A549 (cell line): ENCODE measurements at regions not wholly inside any gene's neighbourhood (a gene's known extent, or its start where the extent isn't known, plus 50 kb on each side); places are given as distances from the start of the nearest gene placed in this dataset.

Experiments
- ATAC-seq, 2 experiments: fragments of 200-7000 bp in 1 of 2; fragments of >200 bp in 1 of 2; cut with Nextera tagmentation in 1 of 2; cut with Tn5 transposase in 1 of 2; 3 replicates each; pipeline versions ENCODE4 v1.8.0 to v1.9.1; 2018 to 2020; ENCODE audit warnings: mild to moderate bottlenecking in 1 of 2, moderate library complexity in 1 of 2
- CTCF ChIA-PET: fragments of 300-600 bp; sonication (Branson Sonifier 250); formaldehyde crosslinking; extraction: SDS; loops from one replicate; lab custom pipeline; 2021; ENCODE audit warnings: antibody characterized with exemption, inconsistent platforms; lab: Yijun Ruan, JAX
- POLR2A ChIA-PET: fragments of 350-600 bp; formaldehyde crosslinking; extraction: SDS; loops from one replicate; lab custom pipeline; 2021; ENCODE audit warnings: antibody characterized with exemption, inconsistent platforms; lab: Yijun Ruan, JAX
- DNase-seq, 2 experiments: peaks; one replicate each; pipeline versions ENCODE4 v3.0.0 to v3.0.0-alpha.2; 2011 to 2016; ENCODE audit warnings: low read depth in 1 of 2, low spot score in 1 of 2
- FAIRE-seq: peaks from 2 replicates; lab custom pipeline; 2011; peaks lifted over from hg19 to GRCh38; lab: Jason Lieb, UNC
- H3K27ac ChIP-seq, 2 experiments: fragments of >200 bp; sonication (Bioruptor Twin); formaldehyde crosslinking; 3 replicates each; pipeline ENCODE4 v1.5.1; 2016 to 2017
- H3K4me1 ChIP-seq: fragments of >200 bp; sonication (Bioruptor Twin); formaldehyde crosslinking; 3 replicates; pipeline ENCODE4 v1.6.1; 2016
- H3K4me2 ChIP-seq: fragments of >200 bp; sonication (Bioruptor Twin); formaldehyde crosslinking; 3 replicates; pipeline ENCODE4 v1.6.1; 2016
- H3K4me3 ChIP-seq: fragments of >200 bp; sonication (Bioruptor Twin); formaldehyde crosslinking; 3 replicates; pipeline ENCODE4 v1.5.1; 2016
- H3K9me3 ChIP-seq: fragments of >200 bp; sonication (Bioruptor Twin); formaldehyde crosslinking; 3 replicates; pipeline ENCODE4 v1.6.1; 2016
- BHLHE40 ChIP-seq: IDR thresholded peaks from 2 replicates; pipeline ENCODE4 v1.6.1; 2012; ENCODE audit warnings: low read depth, low read length, inconsistent platforms
- CBX8 ChIP-seq: fragments of 200-600 bp; sonication (generic); IDR thresholded peaks from 2 replicates; pipeline ENCODE4 v1.6.1; 2016
- CEBPB ChIP-seq, 2 experiments: fragments of >200 bp in 1 of 2; sonication (Bioruptor Twin) in 1 of 2; formaldehyde crosslinking in 1 of 2; IDR thresholded peaks; 2 replicates each; pipeline ENCODE4 v1.6.1; 2012 to 2016
- CHD4 ChIP-seq: fragments of 200-600 bp; sonication (generic); IDR thresholded peaks from 2 replicates; pipeline ENCODE4 v1.6.1; 2016; ENCODE audit warnings: antibody characterized with exemption, mild to moderate bottlenecking, borderline replicate concordance
- EHMT2 ChIP-seq: fragments of 200-600 bp; sonication (generic); IDR thresholded peaks from 2 replicates; pipeline ENCODE4 v1.6.1; 2016; ENCODE audit warnings: antibody characterized with exemption, low read depth, mild to moderate bottlenecking, moderate library complexity
- FOXS1 ChIP-seq: fragments of 250-450 bp; sonication (Bioruptor Pico); IDR thresholded peaks from 2 replicates; pipeline ENCODE4 v1.5.0; 2020; ENCODE audit warnings: mild to moderate bottlenecking, moderate library complexity
- GATA3 ChIP-seq: IDR thresholded peaks from 2 replicates; pipeline ENCODE4 v1.6.1; 2012; ENCODE audit warnings: borderline replicate concordance
- HDAC2 ChIP-seq: fragments of 200-600 bp; sonication (generic); IDR thresholded peaks from 2 replicates; pipeline ENCODE4 v1.6.1; 2016
- HEYL ChIP-seq: fragments of 250-450 bp; sonication (Bioruptor Pico); IDR thresholded peaks from 2 replicates; pipeline ENCODE4 v1.8.0; 2021; ENCODE audit warnings: mild to moderate bottlenecking, moderate library complexity
- HOXB5 ChIP-seq: fragments of 250-450 bp; sonication (Bioruptor Pico); IDR thresholded peaks from 2 replicates; pipeline ENCODE4 v1.5.0; 2020; ENCODE audit warnings: mild to moderate bottlenecking, moderate library complexity
- MAZ ChIP-seq: fragments of 150-350 bp; IDR thresholded peaks from 2 replicates; pipeline ENCODE4 v1.6.1; 2014; ENCODE audit warnings: antibody characterized with exemption, low read depth, low read length, borderline replicate concordance
- NR3C1 ChIP-seq: fragments of >200 bp; sonication (Bioruptor Twin); formaldehyde crosslinking; IDR thresholded peaks from 3 replicates; pipeline ENCODE4 v1.6.1; 2017
- POLR2A ChIP-seq: IDR thresholded peaks from 2 replicates; pipeline ENCODE4 v1.6.1; 2012; ENCODE audit warnings: mild to moderate bottlenecking, low read length
- RARB ChIP-seq: fragments of 250-450 bp; sonication (Bioruptor Pico); IDR thresholded peaks from 2 replicates; pipeline ENCODE4 v1.8.0; 2021; ENCODE audit warnings: mild to moderate bottlenecking, moderate library complexity
- RFX5 ChIP-seq: fragments of 450-650 bp; IDR thresholded peaks from 2 replicates; pipeline ENCODE4 v1.7.1; 2014; ENCODE audit warnings: antibody characterized with exemption, mild to moderate bottlenecking, moderate library complexity
- SREBF2 ChIP-seq: fragments of 450-650 bp; IDR thresholded peaks from 2 replicates; pipeline ENCODE4 v1.6.1; 2014; ENCODE audit warnings: mild to moderate bottlenecking, moderate library complexity
- TFCP2L1 ChIP-seq: fragments of 250-450 bp; sonication (Bioruptor Pico); IDR thresholded peaks from 2 replicates; pipeline ENCODE4 v1.5.0; 2021; ENCODE audit warnings: mild to moderate bottlenecking
- TP53 ChIP-seq: fragments of 250-450 bp; sonication (Bioruptor Pico); IDR thresholded peaks from 2 replicates; pipeline ENCODE4 v1.5.0; 2021; ENCODE audit warnings: mild to moderate bottlenecking, moderate library complexity
- ZC3H11A ChIP-seq: fragments of 450-650 bp; IDR thresholded peaks from 2 replicates; pipeline ENCODE4 v1.6.1; 2014; ENCODE audit warnings: antibody characterized with exemption, mild to moderate bottlenecking
- WGBS: methylation state at CpG from one replicate; pipeline ENCODE4 v1.1.6; 2017; ENCODE audit errors: missing lambda C conversion rate; 5-methylcytosine and 5-hydroxymethylcytosine counted together
- TF ChIP-seq, protein P1 (sequence below): IDR thresholded peaks from 2 replicates; pipeline ENCODE4 v1.6.1; 2012

DNA sequence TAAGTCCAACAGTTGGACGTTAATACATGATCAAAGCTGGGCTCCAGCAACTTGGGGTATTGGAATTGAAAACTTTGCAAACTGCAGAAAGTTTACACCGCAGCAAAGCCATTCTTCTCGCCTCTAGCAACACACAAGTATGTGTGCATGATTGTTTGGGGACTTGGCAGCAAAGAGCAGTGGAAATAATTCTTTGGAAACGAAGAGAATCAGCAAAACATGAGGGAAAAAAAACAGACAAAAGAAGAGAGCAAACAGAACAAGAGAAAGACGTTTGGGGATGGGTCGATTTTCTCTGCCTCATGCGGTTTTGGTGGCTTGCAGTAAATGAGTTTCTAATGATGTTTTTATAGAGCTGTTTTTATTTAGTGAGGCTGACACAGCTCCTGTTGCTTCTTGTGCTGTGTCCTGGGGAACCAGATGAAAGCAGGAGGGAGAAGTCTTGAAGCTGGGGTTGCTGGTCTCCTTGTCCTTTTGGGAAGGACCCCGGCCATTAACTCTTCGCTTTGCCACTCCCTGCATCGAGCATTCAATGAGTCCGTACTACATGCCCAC lies 502.9 kb downstream of the GRIN2A start:
- ATAC-seq (no peak), DNase-seq (no peak), FAIRE-seq (no peak)
- POLR2A ChIA-PET = no interaction called here
- CTCF ChIA-PET = interaction anchor here (1.3 kb wide), 1 partner anchor 31 kb away, joined by 4 read pairs; no protein-coding TSS in a partner anchor
- H3K27ac ChIP-seq = no peak overlapping the region
- H3K4me1 ChIP-seq = no peaks in the 10 kb centered on the region
- no peak for TF ChIP-seq RARB (CRISPR knock-in tag)
- under 1% methylated on average over 11 of the region's 11 CpGs for whole genome bisulfite sequencing
- no peak overlapping the region for H3K4me2 ChIP-seq
- H3K9me3 ChIP-seq = peaks cover 3% of the 10 kb centered on the region; the same call in 1 of the 3 replicates
- no peak overlapping the region for H3K4me3 ChIP-seq

DNA sequence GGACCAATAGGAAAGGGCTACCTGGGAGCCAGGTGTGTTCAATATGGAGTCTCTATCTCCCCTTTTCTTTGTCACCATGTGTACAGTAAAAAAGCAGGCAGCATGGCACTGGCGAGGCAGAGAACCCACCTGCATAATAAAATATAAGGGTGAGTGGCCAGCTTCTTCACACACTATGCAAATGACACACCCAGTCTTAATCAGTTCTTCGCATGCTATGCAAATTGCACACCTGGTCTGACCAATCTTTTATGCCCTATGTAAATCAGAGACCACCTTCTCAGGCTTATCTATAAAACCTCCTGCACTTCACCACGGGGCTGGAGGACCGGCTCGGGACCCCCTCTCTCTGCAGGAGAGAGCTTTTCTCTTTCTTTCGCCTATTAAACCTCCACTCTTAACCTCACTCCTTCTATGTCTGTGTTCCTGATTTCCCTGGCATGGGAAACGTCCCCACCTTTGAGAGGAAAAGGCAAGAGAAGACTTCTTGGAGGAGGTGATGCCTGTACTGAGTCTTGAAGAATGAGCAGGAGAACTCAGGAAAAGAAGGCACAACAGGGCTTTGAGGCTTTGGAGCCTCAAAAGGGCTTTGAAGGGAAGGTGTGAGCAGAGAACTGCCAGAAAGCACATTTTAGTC lies 502.1 kb downstream of the GRIN2A start:
- H3K4me3 ChIP-seq = no peak overlapping the region
- no peak overlapping the region for H3K27ac ChIP-seq
- H3K4me2 ChIP-seq = no peak overlapping the region
- WGBS = 2% methylated on average over 7 of the region's 7 CpGs
- DNase-seq (no peak), FAIRE-seq (no peak)
- peaks cover 3% of the 10 kb centered on the region; the same call in 1 of the 3 replicates for H3K9me3 ChIP-seq
- ChIA-PET CTCF (interaction anchor here (1.3 kb wide), 1 partner anchor 32 kb away, joined by 4 read pairs; no protein-coding TSS in a partner anchor), POLR2A (no interaction called here)
- H3K4me1 ChIP-seq = no peaks in the 10 kb centered on the region
- TF ChIP-seq HOXB5 (CRISPR knock-in tag) (no peak), GATA3 (no peak), HEYL (no peak), NR3C1 (no peak), FOXS1 (CRISPR knock-in tag) (no peak), CHD4 (no peak), TP53 (CRISPR knock-in tag) (no peak), ZC3H11A (no peak), CEBPB (IDR thresholded peaks at IDR 0.05) (no peak), TFCP2L1 (CRISPR knock-in tag) (no peak)
- TF ChIP-seq, all 56 proteins: peak for 0
- no peak for ATAC-seq

DNA sequence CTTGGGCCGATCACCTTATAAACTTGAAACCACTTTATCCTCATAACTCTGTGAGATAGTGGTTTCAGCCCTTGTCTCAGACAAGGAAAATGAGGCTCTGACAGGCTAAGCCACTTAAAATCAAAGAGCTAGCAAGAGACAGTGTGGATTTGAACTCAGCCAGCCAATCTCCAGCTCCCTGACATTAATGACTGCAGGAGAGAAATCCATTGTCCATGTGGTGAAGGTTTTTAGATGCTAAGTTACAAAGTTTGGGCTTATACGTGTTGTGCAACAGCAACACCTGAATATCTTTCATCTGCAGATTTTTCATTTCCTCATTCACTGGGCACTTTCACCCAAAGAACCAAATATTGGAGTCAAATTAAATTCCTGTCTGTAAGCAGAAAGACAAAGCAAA lies 501.3 kb downstream of the GRIN2A start:
- CTCF ChIA-PET = interaction anchor here (1.6 kb wide), 1 partner anchor 33 kb away, joined by 4 read pairs; no protein-coding TSS in a partner anchor

DNA sequence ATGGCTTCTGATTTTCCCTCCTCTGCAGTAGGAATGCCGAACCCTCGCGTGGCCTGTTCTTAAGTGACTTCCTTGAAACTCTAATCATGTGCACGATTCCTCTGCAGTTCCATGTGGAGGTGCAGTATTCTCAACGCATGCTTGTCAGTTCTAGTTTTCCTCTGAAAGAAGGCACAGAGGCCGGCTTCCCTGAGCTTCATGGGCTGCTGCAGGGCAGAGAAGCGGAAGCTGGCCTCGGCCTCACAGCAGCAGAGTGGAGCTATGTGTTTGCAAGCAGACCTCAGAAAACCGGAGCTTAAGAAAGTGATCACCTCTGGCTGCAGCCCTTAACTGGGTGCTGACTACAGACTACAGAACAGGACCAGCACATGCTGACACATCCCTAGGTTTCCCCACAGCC lies 500.7 kb downstream of the GRIN2A start:
- POLR2A ChIA-PET = no interaction called here
- ATAC-seq (no peak), DNase-seq (no peak), FAIRE-seq (no peak)
- H3K27ac ChIP-seq = no peak overlapping the region
- CTCF ChIA-PET = interaction anchor here (1.6 kb wide), 1 partner anchor 34 kb away, joined by 4 read pairs; no protein-coding TSS in a partner anchor
- 10% methylated on average over 9 of the region's 9 CpGs for WGBS
- H3K4me1 ChIP-seq = no peaks in the 10 kb centered on the region
- peaks cover 3% of the 10 kb centered on the region; the same call in 1 of the 3 replicates for H3K9me3 ChIP-seq
- no peak overlapping the region for H3K4me3 ChIP-seq
- TF ChIP-seq RFX5 (no peak), BHLHE40 (no peak), POLR2A (no peak), HDAC2 (no peak), EHMT2 (no peak), CBX8 (no peak)
- TF ChIP-seq, protein P1, sequence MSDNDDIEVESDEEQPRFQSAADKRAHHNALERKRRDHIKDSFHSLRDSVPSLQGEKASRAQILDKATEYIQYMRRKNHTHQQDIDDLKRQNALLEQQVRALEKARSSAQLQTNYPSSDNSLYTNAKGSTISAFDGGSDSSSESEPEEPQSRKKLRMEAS = no peak
- H3K4me2 ChIP-seq = no peak overlapping the region

More for the DNA sequence above, 501.3 kb downstream of the GRIN2A start:
- Histone ChIP-seq H3K9me3 (peaks cover 3% of the 10 kb centered on the region; the same call in 1 of the 3 replicates), H3K4me1 (no peaks in the 10 kb centered on the region), H3K4me2 (no peak overlapping the region), H3K27ac (no peak overlapping the region), H3K4me3 (no peak overlapping the region)
- POLR2A ChIA-PET = no interaction called here
- WGBS = 14% methylated on average over 2 of the region's 2 CpGs
- TF ChIP-seq, protein P1 = no peak
- TF ChIP-seq EHMT2 (no peak), SREBF2 (no peak), MAZ (no peak)
- no peak for FAIRE-seq
- DNase-seq = no peak
- ATAC-seq = no peak
